OCI-LY7 (cell line): ENCODE measurements at regions not wholly inside any gene's neighbourhood (a gene's known extent, or its start where the extent isn't known, plus 50 kb on each side); places are given as distances from the start of the nearest gene placed in this dataset.

Experiments
- EZH2phosphoT487 ChIP-seq: fragments of 200-600 bp; sonication (generic); IDR thresholded peaks from 2 replicates; pipeline ENCODE4 v1.6.1; 2018; ENCODE audit warnings: low read depth, borderline replicate concordance, mild to moderate bottlenecking, mixed run types, antibody characterized with exemption, low read length, moderate library complexity, mixed read lengths
- TF ChIP-seq, protein P1 (sequence below): fragments of 200-600 bp; sonication (generic); conservative IDR thresholded peaks from 2 replicates; pipeline ENCODE4 v1.5.1; 2014; ENCODE audit warnings: mild to moderate bottlenecking, antibody characterized with exemption, low read length, moderate library complexity, mixed read lengths

DNA sequence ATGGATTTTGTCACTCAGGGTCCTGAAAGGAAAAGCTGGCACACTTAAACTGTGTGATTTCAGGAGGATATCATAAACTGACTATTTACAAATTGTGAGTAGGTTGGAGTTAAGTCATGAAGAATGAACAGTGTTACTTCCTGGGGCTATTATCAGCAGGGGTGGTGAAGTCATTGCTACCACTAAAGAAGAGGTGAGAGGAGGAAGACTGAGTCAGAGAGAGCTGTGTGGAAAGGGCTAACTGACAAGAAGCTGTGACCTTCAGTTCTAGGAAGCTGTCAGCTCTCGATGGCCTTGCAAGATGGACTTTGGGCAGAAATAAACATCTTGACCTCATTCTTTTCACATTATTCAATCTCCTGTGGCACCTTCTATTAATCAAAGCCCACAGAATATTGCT is 72.3 kb upstream of the STARD4 start:
- TF ChIP-seq, protein P1, sequence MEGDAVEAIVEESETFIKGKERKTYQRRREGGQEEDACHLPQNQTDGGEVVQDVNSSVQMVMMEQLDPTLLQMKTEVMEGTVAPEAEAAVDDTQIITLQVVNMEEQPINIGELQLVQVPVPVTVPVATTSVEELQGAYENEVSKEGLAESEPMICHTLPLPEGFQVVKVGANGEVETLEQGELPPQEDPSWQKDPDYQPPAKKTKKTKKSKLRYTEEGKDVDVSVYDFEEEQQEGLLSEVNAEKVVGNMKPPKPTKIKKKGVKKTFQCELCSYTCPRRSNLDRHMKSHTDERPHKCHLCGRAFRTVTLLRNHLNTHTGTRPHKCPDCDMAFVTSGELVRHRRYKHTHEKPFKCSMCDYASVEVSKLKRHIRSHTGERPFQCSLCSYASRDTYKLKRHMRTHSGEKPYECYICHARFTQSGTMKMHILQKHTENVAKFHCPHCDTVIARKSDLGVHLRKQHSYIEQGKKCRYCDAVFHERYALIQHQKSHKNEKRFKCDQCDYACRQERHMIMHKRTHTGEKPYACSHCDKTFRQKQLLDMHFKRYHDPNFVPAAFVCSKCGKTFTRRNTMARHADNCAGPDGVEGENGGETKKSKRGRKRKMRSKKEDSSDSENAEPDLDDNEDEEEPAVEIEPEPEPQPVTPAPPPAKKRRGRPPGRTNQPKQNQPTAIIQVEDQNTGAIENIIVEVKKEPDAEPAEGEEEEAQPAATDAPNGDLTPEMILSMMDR: no peak
- no peak for TF ChIP-seq EZH2phosphoT487
